SH-SY5Y (cell line): ENCODE measurements at regions not wholly inside any gene's neighbourhood (a gene's known extent, or its start where the extent isn't known, plus 50 kb on each side); places are given as distances from the start of the nearest gene placed in this dataset.

ENCODE experiments used
- GATA2 ChIP-seq: IDR thresholded peaks from 2 replicates; pipeline ENCODE4 v1.6.1; 2011; ENCODE audit warnings: mild to moderate bottlenecking, low read depth, low read length
- GATA3 ChIP-seq: IDR thresholded peaks from 2 replicates; pipeline ENCODE4 v1.6.1; 2011; ENCODE audit warnings: low read depth, mild to moderate bottlenecking, low read length, moderate library complexity

DNA sequence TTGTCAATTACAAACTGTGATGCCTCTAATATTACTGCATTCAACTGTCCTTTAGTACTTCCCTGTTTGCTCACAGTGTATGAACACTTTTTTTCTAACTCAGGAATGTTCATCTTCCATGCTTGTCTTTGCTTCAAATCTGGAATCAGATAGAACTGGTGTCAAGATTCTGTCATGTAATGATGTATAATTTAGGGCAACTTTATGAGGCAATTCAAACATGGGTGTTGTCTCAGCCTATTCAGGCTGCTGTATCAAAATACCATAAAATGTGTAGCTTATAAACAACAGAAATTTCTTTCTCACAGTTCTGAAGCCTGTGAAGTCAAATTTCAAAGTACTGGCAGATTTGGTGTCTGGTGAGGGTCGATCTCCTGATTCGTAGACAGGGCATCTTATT lies 1012.9 kb downstream of the RAB28 start:
- TF ChIP-seq GATA2 (no peak), GATA3 (no peak)

- no peak for TF ChIP-seq GATA2
- no peak for TF ChIP-seq GATA3
These were observed 1025.0 kb downstream of the RAB28 start for GRCh38 chr4:12459126-12459525.

- no peak for TF ChIP-seq GATA3
- no peak for TF ChIP-seq GATA2
These were observed 1025.5 kb downstream of the RAB28 start for GRCh38 chr4:12458621-12459020.

DNA sequence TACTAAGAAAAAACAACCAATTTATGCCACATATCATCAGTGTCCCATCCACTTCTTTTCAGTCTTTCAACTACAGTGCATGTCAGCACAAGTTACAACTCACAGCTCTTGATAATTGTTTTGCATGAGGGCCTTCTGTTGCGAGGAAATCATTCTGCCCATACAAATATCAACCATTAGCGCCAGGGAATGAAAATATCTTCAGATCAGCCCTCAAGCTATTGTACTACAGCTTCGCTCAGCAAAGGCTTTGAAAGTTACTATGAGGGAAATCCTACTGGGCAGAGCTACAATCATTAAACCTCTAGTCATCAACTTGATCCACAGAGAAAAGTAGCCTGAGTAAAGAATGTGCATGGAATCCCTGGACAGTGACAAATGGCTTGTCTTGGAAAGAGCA lies 1023.6 kb upstream of the HS3ST1 start:
- TF ChIP-seq GATA2 (peak; percentile 14; the same call in 1 of the 2 replicates), GATA3 (no peak)

DNA sequence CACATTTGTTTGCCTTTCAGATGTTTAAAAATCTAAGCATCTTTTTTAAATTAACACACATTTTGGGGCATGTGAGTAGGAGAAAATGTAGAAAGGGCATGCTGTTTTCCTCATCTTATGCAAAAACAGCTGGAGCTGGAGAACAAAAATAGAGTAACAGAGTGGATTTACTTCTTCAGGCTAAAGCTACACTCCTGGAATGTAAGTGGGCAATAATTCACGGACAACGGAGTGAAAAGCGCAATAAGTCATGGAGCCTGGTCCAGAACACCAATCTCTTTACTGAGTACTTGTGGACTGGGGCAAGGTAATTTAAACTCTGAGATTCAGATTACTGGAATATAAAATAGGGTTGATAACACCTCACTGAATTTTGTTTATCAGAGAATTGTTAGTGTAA lies 1018.8 kb upstream of the HS3ST1 start:
- no peak for TF ChIP-seq GATA3
- no peak for TF ChIP-seq GATA2

- TF ChIP-seq GATA2 (no peak), GATA3 (no peak)
These were observed 1018.0 kb upstream of the HS3ST1 start for GRCh38 chr4:12446657-12447185.

- TF ChIP-seq GATA3 (no peak), GATA2 (0 out of 2 replicates have a peak, but pooled peaks have one; percentile 9)
These were observed 1017.6 kb upstream of the HS3ST1 start for GRCh38 chr4:12446256-12446655.

GRCh38 chr4:12445711-12446235 lies 1017.1 kb upstream of the HS3ST1 start:
- TF ChIP-seq GATA2 (no peak), GATA3 (no peak)

DNA sequence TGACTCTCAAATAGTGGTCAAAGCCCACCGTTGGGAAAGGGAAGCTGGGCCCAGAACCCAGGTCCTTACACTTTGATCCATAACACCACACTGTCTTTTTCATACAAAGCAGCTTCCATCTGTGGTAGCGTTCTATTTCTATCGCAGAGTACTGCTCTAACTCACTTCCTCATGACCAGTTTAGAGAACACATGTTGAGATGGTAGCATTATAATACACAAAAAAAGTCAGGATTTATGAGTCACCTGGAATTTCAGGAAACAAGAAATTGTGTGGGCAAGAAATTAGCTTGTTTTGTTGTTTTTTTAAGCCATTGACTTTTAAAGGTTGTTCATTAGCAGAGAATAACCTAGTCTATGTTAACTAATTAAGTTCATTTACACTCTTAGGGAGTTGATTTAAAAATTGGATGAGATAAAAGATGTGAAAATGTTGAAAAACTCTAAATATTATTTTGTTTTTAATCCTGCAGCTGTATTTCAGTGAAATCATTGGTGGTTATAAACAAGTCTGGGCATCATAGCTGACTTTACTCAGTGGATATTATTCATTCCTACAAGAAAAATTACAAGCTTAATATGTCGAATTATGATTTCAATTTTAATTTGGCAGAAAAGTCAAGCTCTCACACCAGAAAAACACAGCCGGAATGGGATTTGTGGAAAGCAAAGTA lies 1011.1 kb upstream of the HS3ST1 start:
- TF ChIP-seq GATA2 (no peak), GATA3 (no peak)

DNA sequence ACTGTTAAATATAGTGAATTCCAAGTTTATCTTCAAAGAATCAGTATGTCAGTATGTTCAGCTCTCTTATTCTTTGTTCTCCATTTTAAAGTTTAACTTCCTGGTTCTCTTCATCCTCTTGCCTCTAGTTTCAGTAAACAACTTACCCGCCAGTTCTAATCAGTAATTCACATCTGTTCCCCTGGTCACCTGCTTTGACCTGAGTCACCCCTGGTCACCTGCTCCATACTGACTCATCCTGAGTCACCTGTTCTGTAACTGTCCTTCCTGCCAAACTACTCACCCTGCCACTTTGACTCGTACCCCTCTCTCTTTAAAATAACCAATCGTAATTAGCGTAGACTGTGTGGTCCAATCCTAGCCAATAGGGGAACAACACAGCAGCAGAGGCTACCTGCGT lies 992.7 kb upstream of the HS3ST1 start:
- TF ChIP-seq GATA3 (no peak), GATA2 (no peak)

GRCh38 chr4:12416755-12417154 lies 988.1 kb upstream of the HS3ST1 start:
- TF ChIP-seq GATA2 (no peak), GATA3 (no peak)

- TF ChIP-seq GATA3 (no peak), GATA2 (no peak)
These were observed 985.6 kb upstream of the HS3ST1 start for GRCh38 chr4:12414181-12414812.

GRCh38 chr4:12411072-12411471 lies 982.4 kb upstream of the HS3ST1 start:
- TF ChIP-seq GATA3 (no peak), GATA2 (no peak)

GRCh38 chr4:12409507-12410190 lies 981.0 kb upstream of the HS3ST1 start:
- no peak for TF ChIP-seq GATA2
- no peak for TF ChIP-seq GATA3
